ENCODE measurements at regions not wholly inside any gene's neighbourhood (a gene's known extent, or its start where the extent isn't known, plus 50 kb on each side); places are given as distances from the start of the nearest gene placed in this dataset.

- Histone ChIP-seq H3K27me3 (replicated peaks in 1 of 7) (no peaks in the 10 kb centered on the region), H3K36me3 (no peaks in the 10 kb centered on the region), H3K4me1 (no peaks in the 10 kb centered on the region), H3K9me3 (no peaks in the 10 kb centered on the region), H3K27ac (no peak overlapping the region), H3K4me3 (no peak overlapping the region)
- no peak for DNase-seq
- WGBS, 5 donors = 80 to 86% (median 82%) methylated on average over 3 of the region's 3 CpGs
- intact Hi-C loops (cut with DNase I; ENCODE audit: low total_unique reads) = no loop called here
- TF ChIP-seq POLR2AphosphoS5 (IDR thresholded peaks at IDR 0.05) (no peak), CTCF (IDR thresholded peaks at IDR 0.05 in 8 of 11, conservative IDR thresholded peaks at IDR 0.05 in 3 of 11) (no peak), POLR2A (IDR thresholded peaks at IDR 0.05) (no peak)
Observed at GRCh38 chr3:160159806-160160205, 65.4 kb upstream of the C3orf80 start.

GRCh38 chr3:160161921-160162320, 63.3 kb upstream of the C3orf80 start:
- no peak for TF ChIP-seq POLR2AphosphoS5 (IDR thresholded peaks at IDR 0.05)
- TF ChIP-seq CTCF (IDR thresholded peaks at IDR 0.05 in 8 of 11, conservative IDR thresholded peaks at IDR 0.05 in 3 of 11) = no peak
- no peak for TF ChIP-seq POLR2A (IDR thresholded peaks at IDR 0.05)
- 87 to 95% (median 90%) methylated on average over 6 of the region's 6 CpGs for WGBS, 5 donors
- H3K9me3 ChIP-seq = no peaks in the 10 kb centered on the region
- no peak overlapping the region for H3K4me3 ChIP-seq
- H3K36me3 ChIP-seq = no peaks in the 10 kb centered on the region
- H3K27ac ChIP-seq = no peak overlapping the region
- no peaks in the 10 kb centered on the region for H3K27me3 ChIP-seq (replicated peaks in 1 of 7)
- DNase-seq = no peak
- intact Hi-C loops (cut with DNase I; ENCODE audit: low total_unique reads) = no loop called here
- no peaks in the 10 kb centered on the region for H3K4me1 ChIP-seq

- WGBS, 5 donors = 73 to 87% (median 80%) methylated on average over 4 to 5 of the region's 5 CpGs
- Histone ChIP-seq H3K36me3 (no peaks in the 10 kb centered on the region), H3K4me1 (no peaks in the 10 kb centered on the region), H3K9me3 (no peaks in the 10 kb centered on the region), H3K4me3 (no peak overlapping the region), H3K27me3 (replicated peaks in 1 of 7) (no peaks in the 10 kb centered on the region), H3K27ac (no peak overlapping the region)
- intact Hi-C loops (cut with DNase I; ENCODE audit: low total_unique reads) = no loop called here
- DNase-seq = no peak
- no peak for TF ChIP-seq CTCF (IDR thresholded peaks at IDR 0.05 in 8 of 11, conservative IDR thresholded peaks at IDR 0.05 in 3 of 11)
- TF ChIP-seq POLR2A (IDR thresholded peaks at IDR 0.05) = no peak
- no peak for TF ChIP-seq POLR2AphosphoS5 (IDR thresholded peaks at IDR 0.05)
Observed at GRCh38 chr3:160162440-160162839, 62.8 kb upstream of the C3orf80 start.

- H3K27me3 ChIP-seq (replicated peaks in 1 of 7) = no peaks in the 10 kb centered on the region
- no peak for DNase-seq
- H3K9me3 ChIP-seq = no peaks in the 10 kb centered on the region
- H3K27ac ChIP-seq = no peak overlapping the region
- TF ChIP-seq POLR2A (IDR thresholded peaks at IDR 0.05) = no peak
- TF ChIP-seq CTCF (IDR thresholded peaks at IDR 0.05 in 8 of 11, conservative IDR thresholded peaks at IDR 0.05 in 3 of 11) = peak in 4 of 11 experiments; percentile 19 to 37 (median 32)
- TF ChIP-seq POLR2AphosphoS5 (IDR thresholded peaks at IDR 0.05) = no peak
- intact Hi-C loops (cut with DNase I; ENCODE audit: low total_unique reads) = no loop called here
- no peaks in the 10 kb centered on the region for H3K36me3 ChIP-seq
- no peak overlapping the region for H3K4me3 ChIP-seq
- no peaks in the 10 kb centered on the region for H3K4me1 ChIP-seq
Observed at GRCh38 chr3:160163229-160163878, 61.9 kb upstream of the C3orf80 start.

Measured in spleen (tissue), 11 donors.